GM18951 (cell line): ENCODE measurements at regions not wholly inside any gene's neighbourhood (a gene's known extent, or its start where the extent isn't known, plus 50 kb on each side); places are given as distances from the start of the nearest gene placed in this dataset.
"Not testable (repeated sequence)": the region's sequence is repeated elsewhere in the genome, so short reads cannot be mapped to it uniquely, and the experiment has no call there.

ENCODE experiments used
- POLR2A ChIP-seq: IDR thresholded peaks from 4 replicates; pipeline ENCODE4 v1.6.1; 2011; ENCODE audit warnings: mild to moderate bottlenecking; ENCODE audit not compliant: insufficient read length, insufficient read depth; ENCODE audit errors: extremely low read depth
- in situ Hi-C: fragments of 300-500 bp; cut with MboI; formaldehyde crosslinking; loops from one replicate; pipeline ENCODE4 v1.12.0; 2022; ENCODE audit warnings: low sequenced_read_pairs, mixed read lengths, inconsistent platforms; ENCODE audit not compliant: unreplicated experiment

GRCh38 chr6:96410467-96410866, 111.1 kb upstream of the UFL1 start:
- TF ChIP-seq POLR2A: no peak
- in situ Hi-C loops: no loop called here

GRCh38 chr6:96420294-96420693, 101.3 kb upstream of the UFL1 start:
- in situ Hi-C loops: no loop called here
- no peak for TF ChIP-seq POLR2A

GRCh38 chr6:96433950-96434349, 87.7 kb upstream of the UFL1 start:
- TF ChIP-seq POLR2A: no peak
- in situ Hi-C loops: no loop called here

GRCh38 chr6:96436398-96436797, 85.2 kb upstream of the UFL1 start:
- in situ Hi-C loops: no loop called here
- TF ChIP-seq POLR2A: no peak

DNA sequence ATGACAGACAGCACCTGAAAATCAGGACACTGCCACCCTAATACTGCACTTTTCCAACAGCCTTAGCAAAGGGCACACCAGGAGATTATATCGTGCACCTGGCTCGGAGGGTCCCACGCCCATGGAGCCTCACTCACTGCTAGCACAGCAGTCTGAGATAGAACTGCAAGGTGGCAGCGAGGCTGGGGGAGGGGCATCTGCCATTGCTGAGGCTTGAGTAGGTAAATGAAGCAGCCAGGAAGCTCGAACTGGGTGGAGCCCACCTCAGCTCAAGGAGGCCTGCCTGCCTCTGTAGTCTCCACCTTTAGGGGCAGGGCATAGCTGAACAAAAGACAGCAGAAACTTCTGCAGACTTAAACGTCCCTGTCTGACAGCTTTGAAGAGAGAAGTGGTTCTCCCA, 84.4 kb upstream of the UFL1 start:
- in situ Hi-C loops: not testable (repeated sequence)

DNA sequence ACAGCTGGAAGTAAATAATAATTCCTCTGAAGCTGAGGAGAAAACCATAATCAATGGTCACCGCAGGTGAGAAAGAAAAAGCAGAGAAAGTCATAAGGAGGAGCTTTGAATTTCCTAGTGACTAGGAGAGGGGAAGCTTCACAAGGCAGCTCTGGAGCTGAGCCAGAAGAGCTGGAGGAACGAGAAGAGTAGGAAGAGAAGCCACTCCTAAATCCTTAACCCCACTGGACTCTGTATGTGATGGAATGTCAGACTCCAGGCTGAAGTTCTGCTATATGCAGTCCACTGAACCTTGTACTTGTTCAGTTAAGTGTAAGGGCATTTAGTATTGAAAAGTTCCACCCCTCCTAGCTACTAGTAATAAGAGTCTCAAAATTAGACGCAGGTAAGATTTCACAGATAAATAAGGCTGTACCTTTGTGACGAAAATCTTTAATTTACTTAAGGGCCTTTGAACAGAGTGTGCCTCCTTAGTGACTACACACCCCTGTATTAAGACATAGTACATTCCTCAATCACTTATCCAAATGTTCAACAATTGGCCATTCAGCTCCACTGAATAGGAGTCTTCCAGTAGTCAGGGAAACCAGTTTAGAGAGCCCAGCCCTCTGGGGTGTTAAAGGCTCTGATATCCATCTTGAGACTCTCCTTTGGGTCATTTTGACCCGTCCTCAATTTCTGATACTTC, 71.4 kb upstream of the UFL1 start:
- no peak for TF ChIP-seq POLR2A
- in situ Hi-C loops: no loop called here

DNA sequence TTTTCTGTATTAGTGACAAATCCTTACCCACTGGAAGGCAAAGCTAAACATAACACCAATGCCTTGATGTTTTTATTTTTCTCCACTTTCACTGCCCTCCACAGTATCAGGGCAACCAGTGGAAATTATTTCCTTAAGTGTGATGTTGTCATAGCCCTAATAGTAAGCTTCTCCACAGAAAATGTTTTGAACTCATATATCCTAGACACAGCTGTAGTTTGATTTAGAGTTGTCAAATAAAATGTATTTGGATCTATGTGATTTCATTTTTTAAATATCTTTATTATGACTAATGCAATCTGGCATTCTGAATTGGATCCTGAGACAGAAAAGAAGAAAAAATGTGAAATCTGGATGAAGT, 70.9 kb upstream of the UFL1 start:
- in situ Hi-C loops: no loop called here
- no peak for TF ChIP-seq POLR2A

- in situ Hi-C loops: no loop called here
- TF ChIP-seq POLR2A: no peak
Measured at GRCh38 chr6:96458771-96459170, 62.8 kb upstream of the UFL1 start.

DNA sequence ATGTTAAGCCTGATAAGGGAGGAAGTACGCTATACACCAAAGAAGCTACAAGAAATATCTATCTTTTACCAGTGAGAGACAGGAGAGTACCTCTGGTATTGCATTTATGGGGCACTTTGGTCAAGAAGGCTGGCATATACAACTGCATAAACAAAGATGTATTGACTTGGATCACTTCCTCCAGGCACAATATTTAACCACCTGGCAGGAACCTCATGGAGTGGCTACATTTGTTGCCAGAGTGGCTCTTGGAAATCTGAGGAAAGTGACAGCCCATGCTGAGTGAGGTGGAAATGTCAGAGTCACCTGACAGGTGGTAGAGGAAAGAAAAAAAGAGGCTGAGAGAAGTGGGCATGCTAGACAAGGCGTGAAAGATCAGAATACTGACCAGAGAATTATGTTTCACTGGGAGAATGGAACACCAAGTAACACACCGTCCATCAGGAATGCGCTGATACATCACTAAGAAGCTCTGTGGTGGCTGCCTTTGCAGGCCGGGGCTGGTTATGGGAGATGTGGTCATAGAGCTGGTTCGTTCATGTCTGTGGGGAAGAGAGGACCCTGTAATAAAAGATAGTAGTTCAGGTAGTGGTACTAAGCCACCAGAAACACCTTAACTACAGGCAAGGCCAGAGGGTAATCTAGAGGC, 61.4 kb upstream of the UFL1 start:
- TF ChIP-seq POLR2A: no peak
- in situ Hi-C loops: no loop called here

DNA sequence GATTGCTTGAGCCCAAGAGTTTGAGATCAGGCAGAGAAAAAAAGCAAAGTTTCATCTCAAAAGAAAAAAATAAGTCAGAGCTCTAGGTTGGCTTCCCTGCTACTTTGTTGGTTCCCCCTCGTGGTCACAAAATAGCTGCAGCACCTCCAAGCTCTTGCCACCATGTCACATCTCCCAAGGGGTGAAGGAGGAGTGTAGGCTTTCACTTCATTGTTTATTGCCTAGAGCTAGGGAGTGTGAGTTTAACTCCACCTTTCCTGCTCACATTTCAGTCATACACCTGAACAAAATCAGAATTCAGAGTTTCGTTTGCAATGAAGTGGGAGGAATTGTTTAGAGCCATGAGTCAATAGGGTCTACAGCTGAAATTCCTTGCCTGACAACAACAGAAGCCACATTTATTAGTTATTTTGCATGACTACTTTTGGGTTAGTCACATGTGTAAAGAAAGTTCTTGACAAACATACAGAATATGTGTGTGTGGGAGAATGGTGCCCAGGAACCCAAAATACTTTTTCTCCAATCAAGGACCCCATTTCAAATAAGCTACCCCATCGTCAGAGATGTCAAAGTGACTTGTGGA, 56.2 kb upstream of the UFL1 start:
- in situ Hi-C loops: no loop called here
- TF ChIP-seq POLR2A: no peak

GRCh38 chr6:96466147-96466863, 55.3 kb upstream of the UFL1 start:
- in situ Hi-C loops: no loop called here
- TF ChIP-seq POLR2A: no peak

- no peak for TF ChIP-seq POLR2A
- in situ Hi-C loops: no loop called here
Measured at GRCh38 chr6:96467814-96468213, 53.8 kb upstream of the UFL1 start.

- TF ChIP-seq POLR2A: no peak
- in situ Hi-C loops: no loop called here
Measured at GRCh38 chr6:96468281-96468680, 53.3 kb upstream of the UFL1 start.
